NT2/D1 (cell line): ENCODE measurements at regions not wholly inside any gene's neighbourhood (a gene's known extent, or its start where the extent isn't known, plus 50 kb on each side); places are given as distances from the start of the nearest gene placed in this dataset.

ENCODE experiments used
- SUZ12 ChIP-seq: IDR thresholded peaks from 2 replicates; pipeline ENCODE4 v1.6.1; 2011; ENCODE audit not compliant: insufficient read length, insufficient read depth; ENCODE audit errors: extremely low read depth
- YY1 ChIP-seq: IDR thresholded peaks from 2 replicates; pipeline ENCODE4 v1.6.1; 2011; ENCODE audit not compliant: insufficient read length, insufficient read depth
- ZNF274 ChIP-seq: IDR thresholded peaks from 2 replicates; pipeline ENCODE4 v1.6.1; 2011; ENCODE audit warnings: mild to moderate bottlenecking, low read depth, low read length

DNA sequence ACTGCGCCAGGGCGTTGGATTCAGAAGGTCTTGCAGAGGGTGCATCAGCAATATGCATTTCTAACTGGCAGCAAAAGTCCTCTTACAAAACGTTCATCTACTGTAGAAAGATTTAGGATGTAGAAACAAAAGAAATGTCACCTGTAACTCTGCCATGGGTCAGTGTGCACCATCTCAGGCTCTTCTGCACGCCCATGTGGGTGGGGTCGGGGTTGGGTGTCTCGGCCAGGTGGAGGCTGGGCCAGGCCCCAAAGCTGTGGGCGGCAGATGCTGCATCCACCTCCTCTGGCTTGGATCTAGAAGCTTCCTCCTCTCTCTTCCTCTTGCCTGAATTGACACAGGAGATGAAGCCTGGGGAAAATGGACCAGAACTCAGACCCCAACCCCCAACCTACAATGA lies 111.3 kb upstream of the PPP2R2D start:
- TF ChIP-seq YY1, result no peak
- TF ChIP-seq ZNF274, result no peak
- TF ChIP-seq SUZ12, result no peak
